GM12878 (cell line): ENCODE measurements at regions not wholly inside any gene's neighbourhood (a gene's known extent, or its start where the extent isn't known, plus 50 kb on each side); places are given as distances from the start of the nearest gene placed in this dataset.

ENCODE experiments used
- ATAC-seq: fragments of 200-7000 bp; cut with Tn5 transposase; 3 replicates; pipeline ENCODE4 v1.9.1; 2020; ENCODE audit warnings: mild to moderate bottlenecking, moderate library complexity
- BruUV-seq: library from RNA; stranded (reverse); fragments of 400-500 nt; replicated peaks from 2 replicates; lab custom pipeline; 2021; lab: Mats Ljungman, UMichigan
- CTCF ChIA-PET: fragments of 300-600 bp; sonication (Branson Sonifier 250); formaldehyde crosslinking; extraction: SDS; loops from one replicate; lab custom pipeline; 2021; ENCODE audit warnings: inconsistent platforms; lab: Yijun Ruan, JAX
- POLR2A ChIA-PET: fragments of 350-600 bp; formaldehyde crosslinking; extraction: SDS; loops from one replicate; lab custom pipeline; 2021; ENCODE audit warnings: inconsistent platforms; lab: Charles Lee
- RAD21 ChIA-PET: fragments of 300-600 bp; sonication (Branson Sonifier 250); formaldehyde crosslinking; loops from one replicate; lab custom pipeline; 2023; ENCODE audit warnings: antibody characterized with exemption; ENCODE audit not compliant: unreplicated experiment; lab: Charles Lee
- SMC1A ChIA-PET: fragments of 300-600 bp; sonication (Branson Sonifier 250); formaldehyde crosslinking; loops from one replicate; lab custom pipeline; 2023; ENCODE audit not compliant: unreplicated experiment, uncharacterized antibody; lab: Charles Lee
- DNase-seq: peaks from one replicate; pipeline ENCODE4 v3.0.0-alpha.2; 2011; ENCODE audit warnings: low read depth, low spot score
- FAIRE-seq: peaks from 3 replicates; lab custom pipeline; 2011; peaks lifted over from hg19 to GRCh38; lab: Jason Lieb, UNC
- H2AFZ ChIP-seq: 2 replicates; pipeline ENCODE4 v1.6.0; 2011; ENCODE audit warnings: low read depth, low read length, control low read depth; ENCODE audit not compliant: control insufficient read depth
- H3K27ac ChIP-seq: 2 replicates; pipeline ENCODE4 v1.5.1; 2011; ENCODE audit warnings: control low read depth; ENCODE audit not compliant: control insufficient read depth, insufficient read depth
- H3K27me3 ChIP-seq, 2 experiments: replicated peaks in 1 of 2; 2 replicates each; pipeline versions ENCODE4 v1.6.0 to v1.6.1; 2011; ENCODE audit warnings: low read length in 1 of 2; ENCODE audit not compliant: control insufficient read depth in 2 of 2, insufficient read depth in 2 of 2
- H3K36me3 ChIP-seq, 2 experiments: 2 replicates each; pipeline ENCODE4 v1.5.1; 2011; ENCODE audit warnings: low read length in 1 of 2; ENCODE audit not compliant: control insufficient read depth in 2 of 2, insufficient read depth in 2 of 2
- H3K4me1 ChIP-seq: 2 replicates; pipeline ENCODE4 v1.6.1; 2011; ENCODE audit warnings: mild to moderate bottlenecking, low read length, moderate library complexity, mixed read lengths; ENCODE audit not compliant: control insufficient read depth, insufficient read depth
- H3K4me2 ChIP-seq: 2 replicates; pipeline ENCODE4 v1.6.0; 2011; ENCODE audit warnings: control low read depth; ENCODE audit not compliant: control insufficient read depth, insufficient read depth
- H3K4me3 ChIP-seq: fragments of 200-600 bp; sonication (generic); 2 replicates; pipeline ENCODE4 v1.5.1; 2016
- H3K79me2 ChIP-seq: 2 replicates; pipeline ENCODE4 v1.6.0; 2011; ENCODE audit warnings: low read length; ENCODE audit not compliant: control insufficient read depth, insufficient read depth
- H3K9ac ChIP-seq: 2 replicates; pipeline ENCODE4 v1.8.0; 2011; ENCODE audit warnings: low read length, control low read depth, mixed read lengths; ENCODE audit not compliant: control insufficient read depth, insufficient read depth
- H3K9me3 ChIP-seq: replicated peaks from 3 replicates; pipeline ENCODE4 v1.5.1; 2011; ENCODE audit warnings: mild to moderate bottlenecking, low read length; ENCODE audit not compliant: control insufficient read depth, insufficient read depth
- H4K20me1 ChIP-seq: 2 replicates; pipeline ENCODE4 v1.6.0; 2011; ENCODE audit not compliant: control insufficient read depth, insufficient read depth
- BHLHE40 ChIP-seq, 2 experiments: fragments of 450-650 bp in 1 of 2; IDR thresholded peaks; 2 replicates each; pipeline ENCODE4 v1.6.1; 2011 to 2017; ENCODE audit warnings: low read depth in 2 of 2, borderline replicate concordance in 1 of 2, improper control_type of control experiment in 1 of 2, low read length in 1 of 2, mild to moderate bottlenecking in 1 of 2
- BRCA1 ChIP-seq: IDR thresholded peaks from 2 replicates; pipeline ENCODE4 v1.6.1; 2011; ENCODE audit warnings: low read depth, low read length, improper control_type of control experiment
- E4F1 ChIP-seq: fragments of 450-650 bp; IDR thresholded peaks from 2 replicates; pipeline ENCODE4 v1.6.1; 2018; ENCODE audit warnings: borderline replicate concordance, mild to moderate bottlenecking; ENCODE audit not compliant: partially characterized antibody
- FOS ChIP-seq: IDR thresholded peaks from 3 replicates; pipeline ENCODE4 v1.6.1; 2011; ENCODE audit warnings: borderline replicate concordance; ENCODE audit not compliant: insufficient read length; ENCODE audit errors: extremely low read depth
- HDAC2 ChIP-seq: fragments of 200-600 bp; sonication (generic); IDR thresholded peaks from 2 replicates; pipeline ENCODE4 v1.6.1; 2017
- MTA2 ChIP-seq: fragments of 450-650 bp; IDR thresholded peaks from 2 replicates; pipeline ENCODE4 v1.6.1; 2016; ENCODE audit warnings: low read depth, mild to moderate bottlenecking, moderate library complexity
- NFYA ChIP-seq: IDR thresholded peaks from 2 replicates; pipeline ENCODE4 v1.6.1; 2011; ENCODE audit warnings: low read depth, mild to moderate bottlenecking, low read length, improper control_type of control experiment, borderline replicate concordance
- NR2F1 ChIP-seq: fragments of 450-650 bp; conservative IDR thresholded peaks from 2 replicates; pipeline ENCODE4 v1.6.1; 2017; ENCODE audit warnings: mild to moderate bottlenecking
- PAX8 ChIP-seq: fragments of 450-650 bp; IDR thresholded peaks from 2 replicates; pipeline ENCODE4 v1.6.1; 2017; ENCODE audit warnings: mild to moderate bottlenecking, moderate library complexity
- PBX3 ChIP-seq: IDR thresholded peaks from 2 replicates; pipeline ENCODE4 v1.6.1; 2011; ENCODE audit warnings: mild to moderate bottlenecking, low read depth, low read length, moderate library complexity; ENCODE audit not compliant: insufficient replicate concordance
- SMC3 ChIP-seq: IDR thresholded peaks from 2 replicates; pipeline ENCODE4 v1.6.1; 2011; ENCODE audit warnings: low read length, improper control_type of control experiment, borderline replicate concordance
- SUZ12 ChIP-seq: fragments of 200-600 bp; sonication (generic); IDR thresholded peaks from one replicate; pipeline ENCODE4 v1.6.1; 2018; ENCODE audit warnings: antibody characterized with exemption, mild to moderate bottlenecking; ENCODE audit not compliant: unreplicated experiment
- WRNIP1 ChIP-seq: IDR thresholded peaks from 2 replicates; pipeline ENCODE4 v1.6.1; 2011; ENCODE audit warnings: low read depth, low read length, improper control_type of control experiment, borderline replicate concordance
- ZBTB40 ChIP-seq: fragments of 450-650 bp; IDR thresholded peaks from 2 replicates; pipeline ENCODE4 v1.6.1; 2016; ENCODE audit warnings: mild to moderate bottlenecking, moderate library complexity, borderline replicate concordance
- WGBS: methylation state at CpG from one replicate; pipeline ENCODE4 v1.1.6; 2016; ENCODE audit warnings: low lambda C conversion rate; ENCODE audit not compliant: insufficient replicate concordance, insufficient coverage; ENCODE audit errors: missing lambda C conversion rate; 5-methylcytosine and 5-hydroxymethylcytosine counted together
- in situ Hi-C: fragments of 300-500 bp; cut with MboI; formaldehyde crosslinking; loops from 9 replicates; pipeline ENCODE4 v1.14.3; 2018; ENCODE audit warnings: mixed read lengths
- intact Hi-C: fragments of 100-400 bp; cut with micrococcal nuclease; formaldehyde crosslinking; loops from one replicate; pipeline ENCODE4 v1.14.2; 2022; ENCODE audit not compliant: unreplicated experiment
- TF ChIP-seq, protein P1 (sequence below): fragments of 450-650 bp; IDR thresholded peaks from 2 replicates; pipeline ENCODE4 v1.6.1; 2016; ENCODE audit warnings: mild to moderate bottlenecking

DNA sequence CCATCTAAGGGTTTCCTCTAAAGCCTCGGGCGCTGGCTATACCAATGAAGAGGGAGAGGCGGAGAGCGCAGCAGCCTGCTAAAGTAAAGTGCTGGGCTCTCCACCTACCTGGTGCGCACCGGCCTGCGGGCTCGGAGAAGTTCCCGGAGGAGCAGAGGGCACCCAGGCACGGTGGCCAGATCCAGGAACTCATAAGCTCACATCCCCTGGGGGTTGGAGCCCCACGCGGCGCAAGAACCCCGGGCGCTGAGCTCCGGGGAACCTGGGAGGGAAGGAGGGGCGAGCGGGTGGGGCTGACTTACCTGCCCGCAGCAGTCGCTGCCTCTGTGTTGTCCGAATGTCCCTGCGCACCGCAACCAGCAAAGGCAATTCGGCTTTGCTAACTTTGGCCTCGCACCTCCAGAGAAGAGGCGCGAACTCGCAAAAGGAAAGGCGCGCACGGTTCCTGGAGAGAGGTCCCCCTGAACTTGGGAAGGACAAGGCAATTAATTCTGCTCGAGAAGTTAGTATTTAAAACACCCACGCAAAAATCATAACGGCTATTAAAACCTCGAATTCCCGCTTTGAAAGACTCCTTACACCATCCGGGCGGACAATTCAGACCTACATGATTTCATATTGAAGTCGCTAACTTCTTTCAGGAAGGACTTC lies 127.6 kb upstream of the C11orf58 start:
- ATAC-seq, result no peak
- Histone ChIP-seq H3K4me2 (no peak overlapping the region), H3K9me3 (no peaks in the 10 kb centered on the region; the same call in 2 of the 3 replicates), H2AFZ (no peak overlapping the region), H3K27ac (no peak overlapping the region), H3K79me2 (no peaks in the 10 kb centered on the region), H3K27me3 (peaks cover 13 to 41% of the 10 kb centered on the region in 2 experiments), H3K36me3 (no peaks in the 10 kb centered on the region), H3K9ac (no peak overlapping the region), H4K20me1 (no peaks in the 10 kb centered on the region), H3K4me1 (no peaks in the 10 kb centered on the region), H3K4me3 (no peak overlapping the region)
- FAIRE-seq, result no peak
- RAD21 ChIA-PET, result no interaction called here
- DNase-seq, result no peak
- WGBS, result 66% methylated on average over 36 of the region's 39 CpGs
- CTCF ChIA-PET, result interaction anchor here (0.6 to 2.3 kb wide), 3 partner anchors 9 to 917 kb away, joined by 3 to 5 read pairs (median 3); no protein-coding TSS in a partner anchor
- BruUV-seq, result no TSS peak
- intact Hi-C loops, result loop anchor here (5.0 kb wide), 1 partner anchor 1284 kb away; no protein-coding TSS in a partner anchor
- in situ Hi-C loops, result loop anchor here (25.0 kb wide), 1 partner anchor 774 kb away; no protein-coding TSS in a partner anchor
- POLR2A ChIA-PET, result no interaction called here
- SMC1A ChIA-PET, result no interaction called here
- TF ChIP-seq, protein P1, sequence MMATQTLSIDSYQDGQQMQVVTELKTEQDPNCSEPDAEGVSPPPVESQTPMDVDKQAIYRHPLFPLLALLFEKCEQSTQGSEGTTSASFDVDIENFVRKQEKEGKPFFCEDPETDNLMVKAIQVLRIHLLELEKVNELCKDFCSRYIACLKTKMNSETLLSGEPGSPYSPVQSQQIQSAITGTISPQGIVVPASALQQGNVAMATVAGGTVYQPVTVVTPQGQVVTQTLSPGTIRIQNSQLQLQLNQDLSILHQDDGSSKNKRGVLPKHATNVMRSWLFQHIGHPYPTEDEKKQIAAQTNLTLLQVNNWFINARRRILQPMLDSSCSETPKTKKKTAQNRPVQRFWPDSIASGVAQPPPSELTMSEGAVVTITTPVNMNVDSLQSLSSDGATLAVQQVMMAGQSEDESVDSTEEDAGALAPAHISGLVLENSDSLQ, result no peak
- no peak for TF ChIP-seq SUZ12
- TF ChIP-seq PBX3, result no peak
- no peak for TF ChIP-seq NFYA
- no peak for TF ChIP-seq HDAC2
- no peak for TF ChIP-seq E4F1
- TF ChIP-seq BHLHE40 (IDR thresholded peaks at IDR 0.05; ENCODE audit: borderline replicate concordance in 1 of 2, low read depth in 2 of 2, low read length in 1 of 2), result no peak
- no peak for TF ChIP-seq ZBTB40
- no peak for TF ChIP-seq MTA2
- TF ChIP-seq NR2F1, result no peak
- no peak for TF ChIP-seq WRNIP1
- TF ChIP-seq FOS, result no peak
- TF ChIP-seq SMC3, result no peak
- TF ChIP-seq BRCA1, result no peak
- no peak for TF ChIP-seq PAX8
